ENCODE measurements at regions not wholly inside any gene's neighbourhood (a gene's known extent, or its start where the extent isn't known, plus 50 kb on each side); places are given as distances from the start of the nearest gene placed in this dataset.

GRCh38 chr14:49221316-49221715 is 364.9 kb downstream of the RPS29 start:
- no peaks in the 10 kb centered on the region for H3K9me3 Mint-ChIP-seq
- ATAC-seq (replicated peaks) (no peak), DNase-seq (no peak)
- H3K27me3 Mint-ChIP-seq: peaks cover 0 to 6% of the 10 kb centered on the region in 2 donors
- no peaks in the 10 kb centered on the region for H3K4me1 Mint-ChIP-seq (ENCODE audit: low read depth in 2 of 2)
- H3K36me3 Mint-ChIP-seq (ENCODE audit: insufficient read depth): no peaks in the 10 kb centered on the region
- H3K27ac Mint-ChIP-seq: no peak overlapping the region
- H3K4me3 Mint-ChIP-seq: no peak overlapping the region

- Mint-ChIP-seq H3K27me3 (peaks cover 0 to 6% of the 10 kb centered on the region in 2 donors), H3K27ac (no peak overlapping the region), H3K36me3 (ENCODE audit: insufficient read depth) (no peaks in the 10 kb centered on the region), H3K4me1 (ENCODE audit: low read depth in 2 of 2) (no peaks in the 10 kb centered on the region), H3K9me3 (no peaks in the 10 kb centered on the region), H3K4me3 (no peak overlapping the region)
- ATAC-seq (replicated peaks) (no peak), DNase-seq (no peak)
These were observed 365.7 kb downstream of the RPS29 start for GRCh38 chr14:49220492-49220891.

- Mint-ChIP-seq H3K4me1 (ENCODE audit: low read depth in 2 of 2) (no peaks in the 10 kb centered on the region), H3K27me3 (peaks cover 0 to 6% of the 10 kb centered on the region in 2 donors), H3K4me3 (no peak overlapping the region), H3K36me3 (ENCODE audit: insufficient read depth) (no peaks in the 10 kb centered on the region), H3K27ac (no peak overlapping the region), H3K9me3 (no peaks in the 10 kb centered on the region)
- DNase-seq: no peak
- no peak for ATAC-seq (replicated peaks)
These were observed 367.6 kb downstream of the RPS29 start for GRCh38 chr14:49218436-49219092.

GRCh38 chr14:49212721-49213120 is 373.5 kb downstream of the RPS29 start:
- Mint-ChIP-seq H3K4me1 (ENCODE audit: low read depth in 2 of 2) (no peaks in the 10 kb centered on the region), H3K36me3 (ENCODE audit: insufficient read depth) (peaks cover 3% of the 10 kb centered on the region), H3K4me3 (no peak overlapping the region), H3K27ac (no peak overlapping the region), H3K27me3 (no peaks in the 10 kb centered on the region), H3K9me3 (no peaks in the 10 kb centered on the region)
- ATAC-seq (replicated peaks): no peak
- DNase-seq: no peak

GRCh38 chr14:49209416-49209815 is 376.8 kb downstream of the RPS29 start:
- H3K36me3 Mint-ChIP-seq (ENCODE audit: insufficient read depth): peaks cover 3% of the 10 kb centered on the region
- H3K27me3 Mint-ChIP-seq: no peaks in the 10 kb centered on the region
- no peak for ATAC-seq (replicated peaks)
- no peak overlapping the region for H3K27ac Mint-ChIP-seq
- no peak overlapping the region for H3K4me3 Mint-ChIP-seq
- H3K9me3 Mint-ChIP-seq: peaks cover 0 to 2% of the 10 kb centered on the region in 2 donors
- H3K4me1 Mint-ChIP-seq (ENCODE audit: low read depth in 2 of 2): no peaks in the 10 kb centered on the region
- DNase-seq: no peak

GRCh38 chr14:49206828-49207227 is 379.4 kb downstream of the RPS29 start:
- Mint-ChIP-seq H3K9me3 (peaks cover 0 to 2% of the 10 kb centered on the region in 2 donors), H3K27me3 (no peaks in the 10 kb centered on the region), H3K36me3 (ENCODE audit: insufficient read depth) (no peaks in the 10 kb centered on the region), H3K4me3 (no peak overlapping the region), H3K27ac (no peak overlapping the region), H3K4me1 (ENCODE audit: low read depth in 2 of 2) (no peaks in the 10 kb centered on the region)
- ATAC-seq (replicated peaks) (no peak), DNase-seq (no peak)

- H3K4me1 Mint-ChIP-seq (ENCODE audit: low read depth in 2 of 2): no peaks in the 10 kb centered on the region
- H3K36me3 Mint-ChIP-seq (ENCODE audit: insufficient read depth): no peaks in the 10 kb centered on the region
- DNase-seq (no peak), ATAC-seq (replicated peaks) (no peak)
- H3K27ac Mint-ChIP-seq: no peak overlapping the region
- no peaks in the 10 kb centered on the region for H3K27me3 Mint-ChIP-seq
- no peak overlapping the region for H3K4me3 Mint-ChIP-seq
- H3K9me3 Mint-ChIP-seq: peaks cover 0 to 2% of the 10 kb centered on the region in 2 donors
These were observed 382.5 kb downstream of the RPS29 start for GRCh38 chr14:49203676-49204075.

GRCh38 chr14:49199159-49199558 is 387.0 kb downstream of the RPS29 start:
- Mint-ChIP-seq H3K36me3 (ENCODE audit: insufficient read depth) (no peaks in the 10 kb centered on the region), H3K9me3 (no peaks in the 10 kb centered on the region), H3K27me3 (no peaks in the 10 kb centered on the region), H3K4me3 (no peak overlapping the region), H3K27ac (no peak overlapping the region), H3K4me1 (ENCODE audit: low read depth in 2 of 2) (no peaks in the 10 kb centered on the region)
- ATAC-seq (replicated peaks) (no peak), DNase-seq (no peak)

GRCh38 chr14:49196327-49196726 is 389.9 kb downstream of the RPS29 start:
- ATAC-seq (replicated peaks): no peak
- Mint-ChIP-seq H3K27ac (no peak overlapping the region), H3K4me3 (no peak overlapping the region), H3K36me3 (ENCODE audit: insufficient read depth) (no peaks in the 10 kb centered on the region), H3K9me3 (no peaks in the 10 kb centered on the region), H3K27me3 (no peaks in the 10 kb centered on the region), H3K4me1 (ENCODE audit: low read depth in 2 of 2) (no peaks in the 10 kb centered on the region)
- DNase-seq: no peak

GRCh38 chr14:49194067-49194466 is 392.1 kb downstream of the RPS29 start:
- Mint-ChIP-seq H3K27ac (no peak overlapping the region), H3K27me3 (no peaks in the 10 kb centered on the region), H3K4me3 (no peak overlapping the region), H3K36me3 (ENCODE audit: insufficient read depth) (no peaks in the 10 kb centered on the region), H3K4me1 (ENCODE audit: low read depth in 2 of 2) (no peaks in the 10 kb centered on the region), H3K9me3 (no peaks in the 10 kb centered on the region)
- no peak for DNase-seq
- ATAC-seq (replicated peaks): no peak

GRCh38 chr14:49193332-49194065 is 392.7 kb downstream of the RPS29 start:
- H3K36me3 Mint-ChIP-seq (ENCODE audit: insufficient read depth): no peaks in the 10 kb centered on the region
- no peaks in the 10 kb centered on the region for H3K9me3 Mint-ChIP-seq
- H3K4me1 Mint-ChIP-seq (ENCODE audit: low read depth in 2 of 2): no peaks in the 10 kb centered on the region
- no peaks in the 10 kb centered on the region for H3K27me3 Mint-ChIP-seq
- no peak overlapping the region for H3K4me3 Mint-ChIP-seq
- ATAC-seq (replicated peaks) (no peak), DNase-seq (no peak)
- no peak overlapping the region for H3K27ac Mint-ChIP-seq

- Mint-ChIP-seq H3K27ac (no peak overlapping the region), H3K4me3 (no peak overlapping the region), H3K36me3 (ENCODE audit: insufficient read depth) (no peaks in the 10 kb centered on the region), H3K9me3 (peaks cover 0 to 1% of the 10 kb centered on the region in 2 donors), H3K4me1 (ENCODE audit: low read depth in 2 of 2) (no peaks in the 10 kb centered on the region), H3K27me3 (no peaks in the 10 kb centered on the region)
- no peak for ATAC-seq (replicated peaks)
- no peak for DNase-seq
These were observed 394.8 kb downstream of the RPS29 start for GRCh38 chr14:49191380-49191779.

GRCh38 chr14:49189375-49189774 is 396.8 kb downstream of the RPS29 start:
- DNase-seq (no peak), ATAC-seq (replicated peaks) (no peak)
- H3K9me3 Mint-ChIP-seq: peaks cover 0 to 1% of the 10 kb centered on the region in 2 donors
- H3K36me3 Mint-ChIP-seq (ENCODE audit: insufficient read depth): no peaks in the 10 kb centered on the region
- H3K4me3 Mint-ChIP-seq: no peak overlapping the region
- H3K27me3 Mint-ChIP-seq: no peaks in the 10 kb centered on the region
- H3K27ac Mint-ChIP-seq: no peak overlapping the region
- no peaks in the 10 kb centered on the region for H3K4me1 Mint-ChIP-seq (ENCODE audit: low read depth in 2 of 2)

GRCh38 chr14:49187799-49188198 is 398.4 kb downstream of the RPS29 start:
- H3K27me3 Mint-ChIP-seq: no peaks in the 10 kb centered on the region
- ATAC-seq (replicated peaks) (no peak), DNase-seq (no peak)
- no peak overlapping the region for H3K4me3 Mint-ChIP-seq
- no peak overlapping the region for H3K27ac Mint-ChIP-seq
- H3K4me1 Mint-ChIP-seq (ENCODE audit: low read depth in 2 of 2): no peaks in the 10 kb centered on the region
- peaks cover 0 to 1% of the 10 kb centered on the region in 2 donors for H3K9me3 Mint-ChIP-seq
- H3K36me3 Mint-ChIP-seq (ENCODE audit: insufficient read depth): no peaks in the 10 kb centered on the region
